NCI-H2029 treated with DMSO at 0.1 percent for 48 hours (cell line): ENCODE measurements at regions not wholly inside any gene's neighbourhood (a gene's known extent, or its start where the extent isn't known, plus 50 kb on each side); places are given as distances from the start of the nearest gene placed in this dataset.

Experiments
- DNase-seq: peaks from one replicate; lab custom pipeline; 2025; lab: John Stamatoyannopoulos, UW

DNA sequence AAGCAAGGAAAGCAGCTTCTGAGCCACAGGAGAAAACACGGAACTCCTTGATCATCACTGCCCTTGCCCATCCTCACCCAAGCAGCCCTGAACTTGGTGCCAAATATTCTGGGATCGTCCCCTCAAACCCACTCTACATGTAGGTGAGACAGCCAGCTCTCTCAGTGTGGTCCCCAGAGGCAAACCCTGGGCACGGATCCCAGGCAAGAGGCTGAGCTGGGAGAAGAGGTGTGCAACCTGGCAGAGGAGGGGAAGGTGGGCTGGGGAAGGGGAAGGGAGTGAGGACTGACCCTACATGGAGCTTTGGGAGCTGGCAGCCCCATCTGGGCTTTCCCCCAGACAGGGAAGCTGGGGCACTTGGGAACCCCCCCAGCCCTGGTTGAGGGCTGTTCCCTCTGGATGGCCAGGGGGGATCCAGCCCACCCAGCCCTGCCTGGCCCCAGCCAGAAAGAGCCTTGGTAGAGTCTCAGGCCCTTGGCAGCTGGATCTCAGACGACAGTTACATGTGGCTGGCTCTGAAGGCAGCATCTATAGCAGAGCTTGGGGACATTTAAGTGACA, 186.2 kb upstream of the CST7 start:
- no peak for DNase-seq

DNA sequence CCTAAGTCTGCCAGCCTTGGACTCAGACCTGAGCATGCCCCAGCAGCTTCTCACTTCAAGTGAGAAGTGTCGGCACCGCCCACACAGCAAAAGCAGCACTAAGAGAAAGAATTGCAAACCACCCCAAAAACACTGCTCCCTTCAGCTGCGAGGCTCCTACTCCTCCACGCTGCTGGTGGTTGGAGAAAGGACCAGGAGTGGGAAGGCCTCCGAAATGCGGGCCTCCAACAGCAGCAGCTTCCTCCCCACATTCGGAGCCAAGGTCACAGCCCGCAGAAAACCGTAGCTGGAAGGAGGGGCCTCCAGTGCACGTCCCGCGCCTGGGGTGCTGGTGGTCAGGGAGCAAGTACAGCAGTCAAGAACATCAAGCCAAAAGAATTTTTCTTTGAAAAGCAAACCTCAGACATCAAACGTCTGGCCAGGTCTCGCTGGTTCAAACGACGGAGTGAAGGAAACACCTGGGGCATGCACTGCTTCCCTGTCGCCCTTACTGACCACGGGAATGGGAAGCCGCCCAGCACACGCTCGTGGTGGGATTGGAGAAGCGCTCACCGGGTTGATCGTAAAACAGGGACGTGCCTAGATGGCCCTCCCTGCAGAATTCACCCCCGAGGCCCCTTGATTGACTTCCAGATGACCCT, 185.6 kb upstream of the CST7 start:
- DNase-seq: no peak

DNA sequence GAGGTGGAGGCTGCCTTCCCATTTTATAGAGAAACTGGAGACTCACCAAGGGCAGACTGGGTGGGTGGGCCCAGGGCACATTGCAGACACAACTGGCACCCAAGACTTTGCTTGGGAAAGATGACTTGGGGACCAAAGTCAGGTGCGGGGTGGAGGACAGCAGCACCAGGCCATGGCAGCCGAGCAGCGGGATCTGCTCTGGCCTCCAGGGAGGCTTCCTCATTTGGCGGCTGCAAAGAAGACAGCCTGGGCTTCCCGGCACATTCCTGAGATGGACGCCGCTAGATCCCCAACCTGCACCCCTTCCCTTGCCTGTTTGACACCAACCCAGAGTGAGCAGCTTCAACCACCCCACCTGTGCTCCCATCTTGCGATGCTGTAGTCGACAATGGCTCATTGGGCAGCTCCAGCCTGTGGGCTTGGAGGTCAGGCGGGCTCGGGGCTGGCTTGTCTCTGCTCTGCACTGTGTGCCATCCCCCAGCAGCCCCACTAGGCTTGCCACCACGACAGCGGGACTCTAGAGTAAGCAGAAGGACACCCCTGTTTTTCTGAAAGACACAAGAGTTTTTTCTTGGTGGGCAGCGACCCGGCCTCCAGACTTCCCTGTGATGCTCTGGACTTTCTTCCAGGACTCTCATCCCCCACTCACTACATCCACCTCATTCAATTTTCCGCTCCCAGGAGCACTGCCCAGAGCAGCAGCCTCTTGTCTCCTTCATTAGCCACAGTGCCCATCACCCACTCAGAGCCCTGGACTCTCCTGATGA, 184.9 kb upstream of the CST7 start:
- no peak for DNase-seq

DNA sequence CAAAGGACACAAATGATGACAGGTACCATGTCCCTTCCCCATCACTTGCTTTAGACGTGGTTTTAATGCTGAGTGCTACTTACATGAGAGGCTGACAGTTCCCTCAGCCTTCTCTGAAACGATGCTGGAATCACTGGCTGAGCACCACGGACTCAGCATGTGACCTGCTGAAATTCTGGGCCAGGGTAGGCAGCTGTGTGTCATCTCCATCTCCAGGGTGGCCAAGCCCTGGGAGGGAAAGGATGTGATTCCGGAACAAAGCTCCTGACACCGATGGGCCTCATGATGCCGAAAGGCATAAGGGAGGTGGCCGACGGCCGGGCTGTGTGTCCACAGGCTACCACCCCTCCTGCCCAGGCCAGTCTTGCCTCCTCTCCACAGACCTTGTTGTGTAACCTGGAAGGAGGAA, 184.3 kb upstream of the CST7 start:
- no peak for DNase-seq

- no peak for DNase-seq
Measured at GRCh38 chr20:24765316-24766142, 183.5 kb upstream of the CST7 start.

DNA sequence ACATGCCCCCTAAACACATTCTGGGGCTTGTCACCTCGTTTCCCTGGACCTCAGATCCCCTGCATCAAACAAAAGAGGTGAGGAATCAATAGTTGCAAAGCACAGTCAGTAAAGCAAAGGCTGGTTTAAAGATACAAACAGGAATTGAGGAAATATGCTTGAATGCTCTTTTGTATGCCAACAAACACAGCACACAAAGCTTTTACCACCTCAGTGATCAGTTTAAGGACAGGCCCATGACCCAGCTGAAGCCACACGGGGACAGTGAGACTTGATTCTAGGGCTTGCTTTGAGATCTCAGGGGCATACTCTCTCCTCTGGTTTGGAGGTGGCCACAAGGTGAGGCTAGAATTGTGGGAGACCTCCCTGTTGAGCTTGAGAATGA, 182.9 kb upstream of the CST7 start:
- DNase-seq: no peak

DNA sequence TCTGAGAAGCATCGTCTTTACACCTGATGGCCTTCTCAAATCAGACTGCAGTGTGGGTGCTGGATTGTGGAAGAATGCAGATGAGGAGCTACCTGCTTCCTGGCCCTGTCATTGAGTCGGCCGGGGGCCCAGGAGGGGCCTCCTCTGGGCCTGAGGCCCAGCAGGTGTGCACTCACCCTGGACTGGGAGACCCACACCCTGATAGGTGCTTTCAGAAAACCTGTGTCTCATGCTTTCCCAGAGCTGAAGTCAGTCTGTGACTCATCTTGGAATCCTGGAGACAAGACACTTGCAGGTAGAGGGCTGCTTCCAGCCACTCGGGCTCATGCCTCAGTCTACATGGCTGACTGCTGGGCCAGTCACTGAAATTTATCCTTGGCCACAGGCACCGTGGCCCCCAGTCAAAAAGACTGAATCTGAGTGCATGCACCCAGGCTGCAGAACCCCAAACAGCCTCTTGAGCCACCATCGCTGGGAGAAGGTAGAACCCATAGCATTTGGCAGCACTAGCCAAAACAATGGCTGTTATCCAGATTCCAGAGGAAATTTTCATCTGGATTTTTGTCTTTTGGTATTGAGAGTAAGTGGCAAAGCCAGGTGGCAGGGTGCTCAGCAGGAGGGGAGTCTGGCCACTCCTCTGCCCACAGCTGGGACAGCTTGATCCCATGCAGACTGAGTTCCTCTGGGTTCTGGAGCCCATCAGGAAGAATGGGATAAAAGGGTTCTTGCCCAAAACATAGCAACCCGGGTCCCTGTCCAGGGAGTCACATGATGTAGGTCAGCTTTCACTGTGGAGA, 182.0 kb upstream of the CST7 start:
- DNase-seq: no peak

- no peak for DNase-seq
Measured at GRCh38 chr20:24767623-24768100, 181.4 kb upstream of the CST7 start.

GRCh38 chr20:24768201-24768636, 180.8 kb upstream of the CST7 start:
- DNase-seq: no peak

DNA sequence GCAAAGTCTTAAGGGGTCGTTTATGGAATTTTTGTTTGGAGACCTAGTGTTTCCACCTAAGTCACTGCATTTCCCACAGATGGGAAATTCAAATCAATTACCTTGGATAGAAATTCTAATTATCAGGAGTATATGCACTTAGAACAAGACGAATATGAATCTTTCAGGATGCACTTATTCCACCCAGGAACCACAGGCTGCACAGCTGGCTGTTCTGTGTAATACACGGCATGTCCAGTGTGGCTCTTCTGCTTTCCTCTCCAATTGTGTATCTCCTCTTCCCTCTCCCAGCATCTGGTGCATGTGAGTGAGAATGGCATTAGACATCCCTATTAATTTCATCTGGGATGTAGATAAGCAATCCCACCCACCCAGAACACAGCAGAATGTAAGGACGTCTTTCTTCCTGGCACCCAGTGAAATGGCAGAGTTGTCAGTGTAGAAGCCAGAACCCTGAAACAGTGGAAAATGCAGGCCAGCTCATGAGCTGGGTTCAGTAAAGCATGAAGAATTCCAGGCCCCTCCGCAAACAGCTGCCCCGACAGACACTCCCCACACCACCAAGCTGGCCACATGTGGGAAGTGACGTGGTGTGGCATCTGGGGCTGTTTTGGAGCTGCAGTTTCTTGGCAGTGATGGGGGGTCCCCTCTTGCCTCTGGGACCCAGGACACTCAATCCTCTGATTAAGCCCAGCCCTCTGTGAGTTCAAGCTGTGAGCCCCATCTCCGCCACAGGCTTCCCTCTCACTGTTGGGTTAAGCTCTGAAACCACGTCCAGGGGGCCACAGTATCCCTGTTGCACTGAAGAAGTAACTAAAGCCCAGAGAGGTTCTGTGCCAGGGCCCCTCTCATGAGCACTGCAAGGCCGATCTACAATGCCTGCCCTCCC, 180.1 kb upstream of the CST7 start:
- DNase-seq: no peak

GRCh38 chr20:24769878-24770627, 179.0 kb upstream of the CST7 start:
- DNase-seq: no peak

DNA sequence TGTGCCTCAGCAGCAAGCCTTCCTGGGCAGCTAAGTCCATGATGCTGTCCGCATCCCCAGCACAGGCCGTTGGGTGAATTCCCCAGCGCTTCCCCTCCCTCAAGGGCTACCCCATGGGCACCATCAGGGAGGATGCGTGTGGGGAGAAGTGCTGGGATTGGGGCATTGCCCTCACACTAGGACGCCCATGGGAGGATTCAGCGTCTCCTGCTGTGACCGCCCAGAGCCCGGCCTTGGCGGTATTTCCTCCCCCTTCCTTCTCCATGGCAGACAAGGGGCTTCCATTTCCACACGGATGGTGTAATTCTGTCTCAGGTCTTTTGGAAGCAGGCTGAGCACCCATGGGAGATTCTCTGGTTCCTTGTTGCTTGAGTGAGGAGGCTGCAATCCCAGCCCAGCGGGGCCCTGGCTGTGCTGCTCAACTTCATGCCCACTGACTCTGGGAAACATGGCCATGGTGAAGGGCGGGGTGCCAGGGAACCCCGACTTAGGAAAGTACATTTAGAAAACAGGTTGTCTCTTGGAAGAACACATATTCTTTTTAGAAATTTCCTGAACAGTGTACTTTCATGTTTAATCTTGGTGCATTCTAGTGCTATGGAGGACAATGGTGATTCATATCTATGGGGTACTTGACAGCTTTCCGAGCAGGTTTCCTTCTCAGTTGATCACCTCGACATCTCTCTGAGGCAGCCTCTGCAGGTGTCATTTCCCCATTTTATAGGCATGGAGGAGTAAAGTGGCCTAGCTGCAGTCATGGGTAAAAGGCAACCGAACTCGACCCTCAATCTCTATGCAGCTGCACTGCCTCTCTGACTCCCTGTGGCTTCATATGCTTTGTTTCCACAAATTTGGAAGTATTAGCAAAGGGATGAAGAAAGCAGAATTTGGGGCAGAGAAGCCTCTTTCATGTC, 178.2 kb upstream of the CST7 start:
- no peak for DNase-seq

DNA sequence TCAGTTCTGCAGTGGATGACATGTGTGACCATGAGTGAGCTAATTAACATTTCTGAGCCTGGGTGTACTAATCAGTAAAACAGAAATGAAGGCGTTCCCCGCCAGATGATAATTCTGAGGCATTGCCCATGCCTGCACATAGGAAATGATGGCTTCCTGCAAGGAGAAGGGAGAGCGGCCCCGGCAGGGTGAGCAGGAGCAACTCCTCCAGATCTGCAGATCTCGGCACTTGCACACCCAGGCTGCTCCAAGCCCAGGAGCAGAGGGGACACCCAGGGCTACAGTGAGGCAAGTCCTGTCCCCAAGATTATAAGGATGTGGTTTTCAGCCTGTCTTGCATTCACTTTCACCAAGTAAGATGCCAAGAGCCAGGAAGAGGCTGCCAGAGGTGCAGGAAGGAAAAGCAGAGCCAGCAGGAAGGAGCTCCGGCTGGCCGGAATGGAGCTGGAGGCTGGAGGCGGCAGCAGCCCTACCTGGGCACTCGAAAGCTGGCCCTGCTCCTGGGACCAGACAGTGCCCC, 177.5 kb upstream of the CST7 start:
- no peak for DNase-seq

GRCh38 chr20:24772667-24773066, 176.4 kb upstream of the CST7 start:
- DNase-seq: no peak

- DNase-seq: no peak
Measured at GRCh38 chr20:24773168-24773567, 175.9 kb upstream of the CST7 start.

DNA sequence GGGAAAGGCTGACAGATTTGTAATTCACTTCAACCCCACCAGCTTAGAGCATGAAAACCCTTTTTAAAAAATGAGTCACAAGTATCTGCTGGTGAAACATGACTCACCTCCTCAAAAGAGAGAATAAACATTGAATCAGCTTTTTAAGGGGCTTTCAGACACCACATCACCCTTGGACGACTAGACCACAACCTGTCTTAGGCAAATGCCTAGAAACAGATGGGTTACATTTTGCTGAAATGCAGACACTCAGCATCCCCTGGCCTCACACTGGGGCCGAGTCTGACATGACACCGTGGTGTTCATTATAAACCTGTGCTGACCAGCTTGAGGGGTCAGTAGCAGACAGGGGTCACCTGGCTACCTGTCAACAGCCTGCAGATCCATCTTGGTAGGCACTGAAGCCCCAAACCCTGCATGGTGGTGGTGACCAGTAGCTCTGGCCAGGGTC, 175.3 kb upstream of the CST7 start:
- DNase-seq: no peak

- DNase-seq: no peak
Measured at GRCh38 chr20:24775966-24776365, 173.1 kb upstream of the CST7 start.

GRCh38 chr20:24776755-24777271, 172.3 kb upstream of the CST7 start:
- DNase-seq: no peak
